NCI-H748 (cell line): ENCODE measurements at regions not wholly inside any gene's neighbourhood (a gene's known extent, or its start where the extent isn't known, plus 50 kb on each side); places are given as distances from the start of the nearest gene placed in this dataset.
"Not testable (repeated sequence)": the region's sequence is repeated elsewhere in the genome, so short reads cannot be mapped to it uniquely, and the experiment has no call there.

Experiments
- DNase-seq: peaks from one replicate; lab custom pipeline; 2025; ENCODE audit not compliant: unreplicated experiment; lab: John Stamatoyannopoulos, UW

DNA sequence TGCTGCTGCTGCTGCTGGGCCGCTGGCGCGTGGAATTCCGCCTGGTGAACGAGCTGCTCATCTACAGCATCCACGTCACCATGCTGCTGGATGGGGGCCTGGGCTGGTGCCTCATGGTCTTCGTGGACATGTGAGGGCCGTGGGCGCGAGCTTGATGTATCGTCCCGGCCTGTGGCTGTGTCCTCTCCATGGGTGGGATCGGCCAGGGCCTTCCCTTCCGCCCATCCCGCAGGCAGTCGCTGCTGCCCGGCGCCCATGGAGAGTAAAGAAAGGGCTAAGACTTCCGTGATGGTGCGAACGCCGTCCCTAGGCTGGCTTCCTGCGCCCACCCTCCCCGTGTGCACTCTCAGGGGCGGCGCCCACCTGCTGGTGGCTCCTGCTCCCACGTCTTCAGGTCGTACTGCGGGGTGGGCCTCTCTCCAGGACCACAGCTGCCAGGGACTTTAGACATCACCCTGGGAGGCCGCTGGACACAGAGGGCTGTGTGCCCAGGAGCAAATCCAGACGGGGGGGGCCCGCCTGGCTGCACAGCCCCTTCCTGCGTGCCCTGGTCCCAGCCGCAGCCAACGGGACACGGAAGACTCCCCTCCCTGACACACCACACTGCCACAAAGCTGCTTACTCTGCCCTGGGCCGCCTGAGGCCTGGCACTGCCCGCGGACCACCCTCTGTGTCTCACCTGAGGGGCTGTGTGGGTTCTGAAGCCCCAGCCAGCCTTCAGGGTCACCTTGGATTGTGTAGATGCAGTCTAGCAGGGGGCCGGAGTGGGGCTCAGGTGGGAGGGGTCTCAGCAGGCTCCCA is 167.5 kb downstream of the SEPTIN7 start:
- DNase-seq = no peak

DNA sequence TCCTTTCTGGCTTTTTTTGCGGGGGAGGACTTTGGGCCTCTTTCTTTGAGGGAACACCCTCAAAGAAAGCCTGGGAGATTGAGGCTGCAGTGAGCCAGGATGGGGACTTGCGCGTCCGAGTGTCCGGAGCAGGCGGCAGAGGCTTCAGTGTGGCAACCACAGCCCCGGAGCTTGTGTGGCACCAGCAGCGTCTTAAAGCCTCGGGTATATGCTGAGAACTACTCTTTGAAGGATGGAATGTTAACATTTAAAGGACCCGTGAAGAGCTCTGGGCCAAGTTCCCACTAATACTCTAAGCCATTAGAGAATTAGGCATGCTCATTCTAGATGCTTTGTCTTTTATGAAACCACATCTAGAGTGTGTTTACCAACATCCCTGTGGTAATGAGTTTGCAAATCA is 168.2 kb downstream of the SEPTIN7 start:
- no peak for DNase-seq

DNA sequence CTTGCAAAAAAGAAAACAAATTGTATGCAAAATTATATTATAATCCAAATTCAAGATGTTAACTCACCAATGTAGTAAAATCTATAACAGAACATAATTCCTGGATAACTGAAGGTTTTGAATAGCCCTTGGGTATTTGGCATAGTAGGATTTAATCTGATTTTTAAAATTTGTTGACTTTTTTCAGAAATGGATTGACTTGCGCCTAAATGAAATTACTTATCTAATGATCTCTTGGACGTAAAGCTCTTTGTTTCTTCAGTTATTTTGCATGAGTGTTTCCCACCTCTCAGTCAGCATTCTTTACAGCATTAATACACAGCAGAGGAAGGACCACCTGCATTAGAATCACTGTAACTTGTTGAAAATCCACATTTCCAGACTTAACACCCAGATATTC is 169.6 kb downstream of the SEPTIN7 start:
- DNase-seq = no peak

- DNase-seq = peak; percentile 48
Observed at GRCh38 chr7:35971133-35971891, 170.5 kb downstream of the SEPTIN7 start.

GRCh38 chr7:35975851-35976454 is 175.1 kb downstream of the SEPTIN7 start:
- DNase-seq = peak; percentile 74

DNA sequence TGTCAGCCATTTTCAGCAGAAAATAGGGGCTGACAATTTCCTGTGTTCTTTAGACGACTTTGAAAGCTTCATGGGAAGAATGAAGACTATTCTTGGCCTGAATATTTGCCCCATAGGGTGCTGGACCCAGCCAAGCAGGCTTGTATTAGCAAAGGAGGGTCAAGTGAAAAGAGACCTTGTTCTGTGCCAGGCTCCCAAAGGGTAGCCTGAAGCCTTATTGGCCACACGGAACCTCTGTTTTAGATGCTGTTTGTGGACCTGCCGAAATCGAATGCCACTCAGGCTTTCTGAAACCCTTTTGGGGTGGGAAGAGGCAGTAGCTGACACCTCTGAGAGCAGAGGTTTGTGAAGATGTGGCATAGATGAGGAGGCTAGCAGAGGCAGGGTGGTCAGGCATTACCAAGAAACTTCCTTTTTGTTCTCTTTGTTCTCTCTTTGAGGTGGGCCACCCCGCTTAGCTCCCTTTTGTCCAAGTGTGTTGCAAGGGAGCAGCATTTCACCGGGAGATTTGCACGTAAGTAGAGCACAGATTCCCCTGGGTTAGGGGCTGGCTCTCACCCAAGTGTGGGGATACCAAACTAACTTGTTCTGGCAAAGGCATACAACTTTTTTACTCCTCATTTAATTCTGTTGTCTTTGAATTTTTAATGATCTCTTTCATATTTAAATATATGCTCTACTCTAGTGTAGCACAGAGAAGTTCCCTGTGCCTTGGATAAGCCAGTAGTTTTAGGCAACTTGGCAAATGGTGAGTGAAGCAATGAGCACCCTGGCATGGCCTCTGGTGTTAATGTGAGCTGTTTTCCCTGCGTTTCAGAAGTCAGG is 174.0 kb upstream of the EEPD1 start:
- not testable (repeated sequence) for DNase-seq

GRCh38 chr7:35982600-35982999 is 170.5 kb upstream of the EEPD1 start:
- no peak for DNase-seq

DNA sequence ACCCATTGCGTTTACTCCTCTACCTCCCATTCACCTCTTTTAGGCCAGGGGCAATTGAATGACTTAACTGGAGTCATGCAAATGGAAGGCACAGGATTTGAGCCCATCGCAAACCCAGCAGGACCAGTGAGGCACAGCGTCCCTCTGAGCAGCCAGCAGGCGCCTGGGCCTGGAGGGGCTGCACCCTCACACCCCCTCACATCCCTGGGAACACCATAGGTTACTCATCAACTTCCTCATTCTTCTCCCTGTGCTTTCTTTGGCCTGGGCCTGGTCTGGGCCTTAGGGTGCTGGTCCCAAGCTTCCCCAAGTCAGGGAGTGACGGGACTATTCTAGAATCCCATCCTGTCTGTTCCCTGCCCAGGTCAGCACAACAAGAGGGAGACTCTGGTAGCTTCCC is 169.4 kb upstream of the EEPD1 start:
- DNase-seq = no peak

- peak; percentile 66 for DNase-seq
Observed at GRCh38 chr7:35985126-35985754, 167.8 kb upstream of the EEPD1 start.

- no peak for DNase-seq
Observed at GRCh38 chr7:35987016-35987415, 166.0 kb upstream of the EEPD1 start.

- DNase-seq = no peak
Observed at GRCh38 chr7:35988105-35988504, 164.9 kb upstream of the EEPD1 start.

DNA sequence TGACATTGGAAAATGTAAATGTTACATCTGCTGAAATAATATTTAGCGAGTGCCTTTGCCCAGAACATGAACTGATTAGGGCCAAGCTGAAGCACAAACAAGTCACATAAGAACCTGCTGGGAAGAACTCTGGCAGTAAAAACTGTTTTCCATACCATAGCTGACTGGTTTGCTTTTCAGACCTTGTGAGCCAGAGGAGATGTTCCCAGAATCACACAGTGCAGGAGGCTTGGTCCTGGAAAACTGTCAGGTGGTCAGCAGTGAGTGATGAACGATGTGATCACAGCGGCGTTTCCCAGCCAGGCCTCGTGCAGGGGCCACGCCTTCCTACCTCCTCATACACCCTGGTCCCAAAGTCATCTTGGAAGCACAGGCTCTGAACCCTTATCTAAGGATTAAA is 164.2 kb upstream of the EEPD1 start:
- no peak for DNase-seq

DNA sequence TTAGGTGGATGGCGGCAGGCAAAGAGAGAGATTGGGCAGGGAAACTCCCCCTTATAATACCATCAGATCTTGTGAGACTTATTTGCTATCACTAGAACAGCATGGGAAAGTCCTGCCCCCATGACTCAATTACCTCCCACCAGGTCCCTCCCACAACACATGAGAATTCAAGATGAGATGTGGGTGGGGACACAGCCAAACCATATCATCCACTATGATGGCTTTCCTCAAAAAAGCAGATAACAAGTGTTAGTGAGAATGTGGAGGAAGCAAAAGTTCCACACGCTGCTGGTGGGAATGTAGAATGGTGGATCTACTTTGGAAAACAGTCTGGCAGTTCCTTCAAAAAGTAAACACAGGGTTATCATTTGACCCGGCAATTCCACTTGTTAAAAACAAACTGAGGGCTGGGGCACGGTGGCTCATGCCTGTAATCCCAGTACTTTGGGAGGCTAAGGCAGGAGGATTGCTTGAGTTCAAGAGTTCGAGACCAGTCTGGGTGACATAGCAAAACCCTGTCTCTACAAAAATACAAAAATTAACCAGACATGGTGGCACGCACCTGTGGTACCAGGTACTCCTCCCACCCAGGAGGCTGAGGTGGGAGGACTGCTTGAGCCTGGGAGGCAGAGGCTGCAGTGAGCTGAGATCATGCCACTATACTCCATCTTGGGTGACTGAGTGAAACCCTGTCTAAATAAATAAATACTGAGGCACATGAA is 161.4 kb upstream of the EEPD1 start:
- DNase-seq = no peak

- DNase-seq = no peak
Observed at GRCh38 chr7:35992436-35992835, 160.6 kb upstream of the EEPD1 start.

DNA sequence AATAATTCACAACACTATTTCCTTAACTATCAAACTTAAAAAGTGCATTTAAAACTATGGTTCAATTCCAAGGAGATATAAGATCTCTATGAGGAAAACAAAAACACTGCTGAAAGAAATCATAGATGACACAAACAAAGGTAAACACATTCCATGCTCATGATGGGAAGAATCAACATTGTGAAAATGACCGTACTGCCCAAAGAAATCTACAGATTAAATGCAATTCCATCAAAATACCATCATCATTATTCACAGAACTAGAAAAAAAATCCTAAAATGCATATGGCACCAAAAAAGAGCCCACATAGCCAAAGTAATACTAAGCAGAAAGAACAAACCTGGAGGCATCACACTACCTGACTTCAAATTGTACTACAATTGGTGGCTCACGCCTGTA is 159.9 kb upstream of the EEPD1 start:
- no peak for DNase-seq

- DNase-seq = no peak
Observed at GRCh38 chr7:35993676-35994606, 159.1 kb upstream of the EEPD1 start.

DNA sequence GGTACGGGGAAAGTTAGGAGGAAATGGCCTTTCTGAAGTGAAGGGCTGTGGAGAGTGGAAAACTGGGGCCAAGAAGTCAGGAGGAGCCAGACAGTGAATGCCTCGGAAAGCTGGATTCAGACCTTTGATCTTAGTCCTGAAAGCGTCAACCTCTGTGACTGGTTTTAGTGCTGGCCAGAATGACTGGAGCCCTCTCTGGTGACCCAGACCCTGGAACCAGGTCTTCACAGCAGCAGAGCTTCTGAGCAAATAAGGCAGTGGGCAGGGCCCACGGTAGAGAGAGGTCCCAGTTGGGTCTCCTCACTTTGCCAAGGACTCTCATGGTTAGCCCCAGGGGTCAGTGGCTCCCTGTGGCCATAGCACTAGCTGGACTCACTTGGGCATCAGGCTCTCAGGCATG is 157.7 kb upstream of the EEPD1 start:
- no peak for DNase-seq

- no peak for DNase-seq
Observed at GRCh38 chr7:35998481-35998880, 154.6 kb upstream of the EEPD1 start.

GRCh38 chr7:36001546-36001945 is 151.5 kb upstream of the EEPD1 start:
- DNase-seq = no peak
